Prostate gland (tissue), 2 donors: ENCODE measurements at regions not wholly inside any gene's neighbourhood (a gene's known extent, or its start where the extent isn't known, plus 50 kb on each side); places are given as distances from the start of the nearest gene placed in this dataset.

Source experiments
- DNase-seq: peaks from one replicate; pipeline ENCODE4 v3.0.0-alpha.2; 2019; ENCODE audit warnings: low spot score
- H3K27ac ChIP-seq, 2 donors: fragments of 200-600 bp; sonication (generic); 2 replicates each; pipeline ENCODE4 v1.5.1; 2017 to 2019
- H3K27me3 ChIP-seq: fragments of 200-600 bp; sonication (generic); replicated peaks from 2 replicates; pipeline ENCODE4 v1.5.1; 2019; ENCODE audit not compliant: insufficient read depth
- H3K36me3 ChIP-seq, 2 donors: fragments of 200-600 bp; sonication (generic); 1 replicate in 1 of 2; 2 replicates in 1 of 2; pipeline versions ENCODE4 v1.5.1 to v1.8.1; 2017 to 2019
- H3K4me1 ChIP-seq: fragments of 200-600 bp; sonication (generic); replicated peaks from 2 replicates; pipeline ENCODE4 v1.5.1; 2019
- H3K4me3 ChIP-seq, 2 donors: fragments of 200-600 bp; sonication (generic); 2 replicates each; pipeline ENCODE4 v1.5.1; 2017 to 2019
- H3K9me3 ChIP-seq: fragments of 200-600 bp; sonication (generic); 2 replicates; pipeline ENCODE4 v1.5.1; 2017
- POLR2A ChIP-seq: fragments of 450-650 bp; IDR thresholded peaks from one replicate; pipeline ENCODE4 v1.6.1; 2016; ENCODE audit warnings: antibody characterized with exemption, mild to moderate bottlenecking
- POLR2AphosphoS5 ChIP-seq: sonication (generic); formaldehyde crosslinking; IDR thresholded peaks from one replicate; pipeline ENCODE4 v1.6.1; 2017; ENCODE audit warnings: antibody characterized with exemption
- WGBS: methylation state at CpG from one replicate; pipeline ENCODE4 v1.1.5; 2018; 5-methylcytosine and 5-hydroxymethylcytosine counted together
- intact Hi-C: fragments of 100-400 bp; cut with DNase I; formaldehyde crosslinking; loops from one replicate; pipeline ENCODE4 v1.14.2; 2022
- TF ChIP-seq, protein P1 (sequence below), 4 experiments: fragments of 200-600 bp in 2 of 4; fragments of 450-650 bp in 2 of 4; sonication (generic) in 2 of 4; IDR thresholded peaks; 1 replicate in 3 of 4; 2 replicates in 1 of 4; pipeline ENCODE4 v1.5.1; 2016 to 2019; ENCODE audit warnings: antibody characterized with exemption in 4 of 4, mild to moderate bottlenecking in 2 of 4, moderate library complexity in 2 of 4

DNA sequence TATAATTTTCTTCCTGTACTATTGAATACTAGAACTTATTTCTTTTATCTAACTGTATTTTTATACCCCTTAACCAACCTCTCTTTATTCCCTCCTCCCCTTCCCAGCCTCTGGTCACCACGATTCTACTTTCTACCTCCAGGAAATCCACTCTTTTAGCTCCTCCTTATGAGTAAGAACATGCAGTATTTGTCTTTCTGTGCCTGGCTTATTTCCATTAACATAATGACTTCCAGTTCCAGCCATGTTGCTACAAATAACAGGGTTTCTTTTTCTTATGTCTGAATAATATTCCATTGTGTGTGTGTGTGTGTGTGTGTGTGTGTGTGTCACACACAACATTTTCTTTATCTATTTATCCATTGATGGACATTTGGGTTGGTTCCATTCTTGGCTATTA is 152.3 kb upstream of the OLIG3 start:
- Histone ChIP-seq H3K4me3 (no peak overlapping the region), H3K27ac (no peak overlapping the region), H3K4me1 (no peaks in the 10 kb centered on the region), H3K36me3 (no peaks in the 10 kb centered on the region), H3K9me3 (no peaks in the 10 kb centered on the region), H3K27me3 (no peaks in the 10 kb centered on the region)
- 0% methylated on average over 1 of the region's 1 CpG for WGBS
- intact Hi-C loops: loop anchor here (10.0 kb wide), 1 partner anchor 312 kb away; no protein-coding TSS in a partner anchor
- TF ChIP-seq, protein P1, sequence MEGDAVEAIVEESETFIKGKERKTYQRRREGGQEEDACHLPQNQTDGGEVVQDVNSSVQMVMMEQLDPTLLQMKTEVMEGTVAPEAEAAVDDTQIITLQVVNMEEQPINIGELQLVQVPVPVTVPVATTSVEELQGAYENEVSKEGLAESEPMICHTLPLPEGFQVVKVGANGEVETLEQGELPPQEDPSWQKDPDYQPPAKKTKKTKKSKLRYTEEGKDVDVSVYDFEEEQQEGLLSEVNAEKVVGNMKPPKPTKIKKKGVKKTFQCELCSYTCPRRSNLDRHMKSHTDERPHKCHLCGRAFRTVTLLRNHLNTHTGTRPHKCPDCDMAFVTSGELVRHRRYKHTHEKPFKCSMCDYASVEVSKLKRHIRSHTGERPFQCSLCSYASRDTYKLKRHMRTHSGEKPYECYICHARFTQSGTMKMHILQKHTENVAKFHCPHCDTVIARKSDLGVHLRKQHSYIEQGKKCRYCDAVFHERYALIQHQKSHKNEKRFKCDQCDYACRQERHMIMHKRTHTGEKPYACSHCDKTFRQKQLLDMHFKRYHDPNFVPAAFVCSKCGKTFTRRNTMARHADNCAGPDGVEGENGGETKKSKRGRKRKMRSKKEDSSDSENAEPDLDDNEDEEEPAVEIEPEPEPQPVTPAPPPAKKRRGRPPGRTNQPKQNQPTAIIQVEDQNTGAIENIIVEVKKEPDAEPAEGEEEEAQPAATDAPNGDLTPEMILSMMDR (IDR thresholded peaks at IDR 0.05): no peak
- TF ChIP-seq POLR2AphosphoS5 (no peak), POLR2A (no peak)
- no peak for DNase-seq

DNA sequence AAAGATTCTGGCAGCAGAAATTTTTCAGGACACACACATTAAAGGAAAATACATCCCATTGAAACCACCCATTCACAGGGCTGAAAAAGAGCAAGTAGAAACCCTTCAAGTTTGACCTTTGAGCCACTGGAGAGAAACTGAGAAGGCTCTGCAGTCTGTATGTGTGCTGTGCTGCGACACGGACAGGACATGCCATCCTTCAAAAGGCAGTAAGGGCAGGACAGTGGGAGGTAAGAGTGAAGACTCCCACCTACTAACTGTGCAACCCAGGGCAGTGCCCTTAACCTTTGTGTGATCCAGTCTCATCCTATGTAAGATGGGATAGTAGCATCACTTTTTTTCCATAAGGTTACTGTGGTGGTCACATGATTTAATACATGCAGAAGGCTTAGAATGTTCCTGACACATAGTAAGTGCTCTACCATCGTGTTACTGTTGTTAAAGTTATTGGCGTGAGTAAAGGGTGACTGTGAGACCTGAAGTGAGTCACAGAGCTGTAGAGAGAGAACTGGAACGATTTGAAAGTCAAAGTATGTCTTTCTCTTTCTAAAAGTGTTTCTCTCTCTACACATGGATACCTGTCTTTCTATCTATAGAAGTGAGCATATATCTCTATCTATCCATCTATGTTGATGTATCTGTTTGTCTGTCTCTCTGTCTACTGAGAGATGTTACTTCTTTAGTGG is 153.7 kb upstream of the OLIG3 start:
- H3K4me1 ChIP-seq: no peaks in the 10 kb centered on the region
- no peaks in the 10 kb centered on the region for H3K36me3 ChIP-seq
- H3K9me3 ChIP-seq: no peaks in the 10 kb centered on the region
- H3K27me3 ChIP-seq: no peaks in the 10 kb centered on the region
- WGBS: 80% methylated on average over 5 of the region's 5 CpGs
- intact Hi-C loops: loop anchor here (10.0 kb wide), 1 partner anchor 313 kb away; no protein-coding TSS in a partner anchor
- H3K27ac ChIP-seq: peak overlapping the region in 1 of 2 donors; percentile 23
- DNase-seq: no peak
- TF ChIP-seq, protein P1 (IDR thresholded peaks at IDR 0.05): no peak
- TF ChIP-seq POLR2AphosphoS5 (no peak), POLR2A (no peak)
- H3K4me3 ChIP-seq: no peak overlapping the region

DNA sequence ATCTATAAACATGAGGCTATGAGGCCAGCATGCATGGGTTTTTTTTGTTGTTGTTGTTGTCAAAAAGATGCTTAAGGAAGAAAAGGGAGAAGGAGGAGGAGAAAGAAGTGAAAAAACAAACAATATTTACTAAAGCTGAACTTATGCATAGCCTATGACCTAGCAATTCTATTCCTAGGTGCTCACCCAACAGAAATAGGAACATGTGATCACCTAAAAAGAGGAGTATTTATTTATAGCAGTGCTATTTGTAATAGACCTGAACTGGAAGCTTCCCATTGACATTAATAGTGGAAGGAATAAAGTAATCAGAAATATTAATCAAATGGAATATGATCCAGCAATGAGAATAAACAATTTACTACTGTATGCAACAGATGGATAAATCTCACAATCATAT is 156.5 kb upstream of the OLIG3 start:
- TF ChIP-seq, protein P1 (IDR thresholded peaks at IDR 0.05): no peak
- TF ChIP-seq POLR2AphosphoS5 (no peak), POLR2A (no peak)
- Histone ChIP-seq H3K36me3 (no peaks in the 10 kb centered on the region), H3K9me3 (no peaks in the 10 kb centered on the region), H3K4me1 (no peaks in the 10 kb centered on the region), H3K27me3 (no peaks in the 10 kb centered on the region), H3K4me3 (no peak overlapping the region), H3K27ac (no peak overlapping the region)
- no peak for DNase-seq
- intact Hi-C loops: no loop called here

DNA sequence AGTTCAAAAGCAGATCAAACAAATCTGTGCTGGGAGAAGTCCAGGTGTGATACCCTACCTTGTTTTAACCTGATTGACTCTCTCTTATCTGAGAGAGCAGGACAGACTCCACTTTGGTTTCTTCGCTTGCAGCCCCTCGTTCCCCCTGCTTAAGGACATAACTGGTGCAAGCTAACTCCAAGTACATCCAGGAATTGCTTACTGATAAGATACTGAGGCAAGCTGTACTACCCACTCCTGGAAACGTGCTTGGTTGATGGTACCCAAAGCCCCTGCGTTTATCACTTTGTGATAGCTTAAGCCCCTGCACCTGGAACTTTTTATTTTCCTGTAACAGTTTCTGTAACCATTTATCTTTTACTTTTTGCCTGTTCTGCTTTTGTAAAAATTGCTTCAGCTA is 157.0 kb upstream of the OLIG3 start:
- H3K27ac ChIP-seq: no peak overlapping the region
- TF ChIP-seq POLR2A: no peak
- TF ChIP-seq POLR2AphosphoS5: no peak
- TF ChIP-seq, protein P1 (IDR thresholded peaks at IDR 0.05): no peak
- H3K27me3 ChIP-seq: no peaks in the 10 kb centered on the region
- no peaks in the 10 kb centered on the region for H3K36me3 ChIP-seq
- no peaks in the 10 kb centered on the region for H3K9me3 ChIP-seq
- no peaks in the 10 kb centered on the region for H3K4me1 ChIP-seq
- WGBS: 68% methylated on average over 4 of the region's 4 CpGs
- no peak overlapping the region for H3K4me3 ChIP-seq
- no peak for DNase-seq
- intact Hi-C loops: no loop called here

DNA sequence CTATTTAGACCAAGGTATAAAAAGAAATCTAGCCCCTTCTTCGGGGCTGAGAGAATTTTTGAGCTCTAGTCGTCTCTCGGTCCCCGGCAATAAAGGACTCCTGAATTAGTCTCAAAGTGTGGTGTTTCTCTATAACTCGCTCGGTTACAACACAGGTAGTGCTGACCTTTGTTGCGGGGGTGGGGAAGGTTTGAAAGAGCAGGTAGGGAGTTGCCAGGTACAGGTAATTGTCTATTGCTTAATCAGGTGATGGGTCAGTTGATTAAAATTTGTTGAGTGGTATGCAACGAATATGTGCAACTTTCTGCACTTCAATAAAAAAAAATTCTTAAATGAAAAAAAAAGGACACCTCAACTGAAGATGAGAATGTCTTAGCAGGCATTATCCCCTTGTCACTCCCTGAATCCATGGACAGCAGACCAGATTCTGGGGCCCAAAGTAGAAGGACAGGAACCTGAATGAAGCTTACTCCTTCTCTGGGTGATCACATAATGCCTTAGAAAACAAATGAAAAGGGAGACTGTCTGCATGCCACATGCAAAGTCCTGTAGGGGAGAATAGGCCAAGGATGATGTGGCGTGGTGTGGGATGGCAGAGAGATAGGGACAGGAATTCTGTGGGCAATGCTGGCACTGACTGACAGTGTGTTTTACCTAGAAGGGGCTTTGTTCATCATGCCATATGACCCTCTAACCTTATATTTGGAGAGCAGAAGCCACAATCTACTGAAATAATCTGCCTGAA is 157.6 kb upstream of the OLIG3 start:
- WGBS: 85% methylated on average over 9 of the region's 9 CpGs
- TF ChIP-seq POLR2AphosphoS5 (no peak), POLR2A (no peak)
- TF ChIP-seq, protein P1 (IDR thresholded peaks at IDR 0.05): no peak
- no peaks in the 10 kb centered on the region for H3K9me3 ChIP-seq

More for the DNA sequence above, 157.6 kb upstream of the OLIG3 start:
- Histone ChIP-seq H3K4me3 (no peak overlapping the region), H3K36me3 (no peaks in the 10 kb centered on the region), H3K27me3 (no peaks in the 10 kb centered on the region), H3K4me1 (no peaks in the 10 kb centered on the region), H3K27ac (no peak overlapping the region)
- intact Hi-C loops: no loop called here
- no peak for DNase-seq
